GM20000 (cell line): ENCODE measurements at regions not wholly inside any gene's neighbourhood (a gene's known extent, or its start where the extent isn't known, plus 50 kb on each side); places are given as distances from the start of the nearest gene placed in this dataset.

Source experiments
- DNase-seq: peaks from one replicate; pipeline ENCODE4 v3.0.0; 2012; ENCODE audit warnings: low spot score
- TF ChIP-seq, protein P1 (sequence below): IDR thresholded peaks from 2 replicates; pipeline ENCODE4 v1.5.1; 2012; ENCODE audit warnings: mild to moderate bottlenecking, control low read depth; ENCODE audit errors: extremely low read depth, missing control alignments

DNA sequence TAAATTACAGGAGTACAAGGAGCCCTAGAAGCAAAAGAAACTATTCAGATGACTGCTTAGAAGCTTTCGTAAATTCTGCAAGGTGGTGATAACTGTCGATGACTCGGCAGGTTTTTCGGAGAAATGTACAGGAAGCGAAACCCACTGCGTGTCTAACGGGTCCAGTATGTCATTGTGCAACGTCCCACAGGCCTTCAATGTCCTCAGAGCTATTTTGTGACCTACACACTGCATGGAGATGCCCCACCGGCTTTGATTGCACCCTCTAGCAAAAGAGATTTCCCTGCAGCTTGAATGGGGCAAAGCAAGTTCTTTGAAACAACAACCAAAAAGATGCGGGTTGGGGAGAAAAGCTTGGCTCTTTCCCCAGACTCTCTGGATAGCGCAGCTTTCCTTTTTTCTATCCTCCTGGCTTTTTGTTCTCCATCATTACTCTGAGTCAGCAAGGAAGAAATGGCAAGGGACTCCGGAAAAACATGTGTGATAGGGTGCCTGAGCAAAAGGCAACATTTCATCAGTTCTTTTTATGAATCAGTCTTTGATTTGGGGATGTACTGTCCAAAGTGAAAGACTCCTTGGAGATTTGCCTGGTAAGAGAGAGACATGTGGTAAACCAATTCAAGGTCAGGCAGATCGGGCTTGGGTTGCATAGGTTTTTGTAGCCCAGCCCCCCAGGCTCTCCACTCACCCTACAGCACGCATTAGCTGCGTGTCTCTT lies 112.0 kb upstream of the TBL1X start:
- TF ChIP-seq, protein P1, sequence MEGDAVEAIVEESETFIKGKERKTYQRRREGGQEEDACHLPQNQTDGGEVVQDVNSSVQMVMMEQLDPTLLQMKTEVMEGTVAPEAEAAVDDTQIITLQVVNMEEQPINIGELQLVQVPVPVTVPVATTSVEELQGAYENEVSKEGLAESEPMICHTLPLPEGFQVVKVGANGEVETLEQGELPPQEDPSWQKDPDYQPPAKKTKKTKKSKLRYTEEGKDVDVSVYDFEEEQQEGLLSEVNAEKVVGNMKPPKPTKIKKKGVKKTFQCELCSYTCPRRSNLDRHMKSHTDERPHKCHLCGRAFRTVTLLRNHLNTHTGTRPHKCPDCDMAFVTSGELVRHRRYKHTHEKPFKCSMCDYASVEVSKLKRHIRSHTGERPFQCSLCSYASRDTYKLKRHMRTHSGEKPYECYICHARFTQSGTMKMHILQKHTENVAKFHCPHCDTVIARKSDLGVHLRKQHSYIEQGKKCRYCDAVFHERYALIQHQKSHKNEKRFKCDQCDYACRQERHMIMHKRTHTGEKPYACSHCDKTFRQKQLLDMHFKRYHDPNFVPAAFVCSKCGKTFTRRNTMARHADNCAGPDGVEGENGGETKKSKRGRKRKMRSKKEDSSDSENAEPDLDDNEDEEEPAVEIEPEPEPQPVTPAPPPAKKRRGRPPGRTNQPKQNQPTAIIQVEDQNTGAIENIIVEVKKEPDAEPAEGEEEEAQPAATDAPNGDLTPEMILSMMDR = no peak
- DNase-seq = peak; percentile 50

DNA sequence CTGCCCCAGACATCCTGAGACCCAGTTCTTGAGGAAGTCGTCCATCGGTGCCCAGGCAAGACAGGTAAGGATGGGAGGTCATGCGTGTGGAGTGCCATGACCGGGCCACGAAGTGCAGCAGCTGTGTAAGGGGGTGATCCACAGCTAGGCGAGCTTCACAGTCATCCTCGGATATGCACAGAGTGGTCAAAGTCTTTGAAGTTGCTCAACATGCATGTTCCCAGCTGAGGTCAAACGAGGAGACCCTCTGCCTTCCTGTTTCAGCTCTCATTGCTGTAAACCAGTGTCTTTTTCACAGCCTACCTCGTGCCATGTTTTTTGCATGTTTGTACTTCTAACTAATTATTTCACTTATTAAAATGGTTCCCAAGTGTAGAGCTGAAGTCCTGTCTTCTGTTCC lies 109.9 kb upstream of the TBL1X start:
- TF ChIP-seq, protein P1 = no peak
- no peak for DNase-seq

DNA sequence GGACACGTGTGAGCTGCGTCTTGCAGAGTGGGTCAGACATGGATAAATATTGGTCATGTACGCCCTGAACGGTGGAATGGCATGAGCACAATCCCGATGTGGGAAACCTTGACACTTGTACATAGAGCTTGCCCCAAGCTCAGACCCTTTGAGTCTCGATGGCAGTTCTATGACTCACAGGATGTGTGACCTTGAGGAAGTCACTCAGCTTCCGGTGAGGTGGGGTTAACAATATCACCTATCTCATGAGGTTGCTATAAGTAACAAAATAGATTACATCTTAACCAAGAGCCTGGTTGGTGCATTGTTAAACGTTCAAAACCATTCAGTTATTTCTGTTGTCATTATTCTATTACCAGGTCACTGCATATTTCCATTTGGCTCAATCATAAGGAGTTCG lies 109.1 kb upstream of the TBL1X start:
- TF ChIP-seq, protein P1 = no peak
- DNase-seq = no peak

DNA sequence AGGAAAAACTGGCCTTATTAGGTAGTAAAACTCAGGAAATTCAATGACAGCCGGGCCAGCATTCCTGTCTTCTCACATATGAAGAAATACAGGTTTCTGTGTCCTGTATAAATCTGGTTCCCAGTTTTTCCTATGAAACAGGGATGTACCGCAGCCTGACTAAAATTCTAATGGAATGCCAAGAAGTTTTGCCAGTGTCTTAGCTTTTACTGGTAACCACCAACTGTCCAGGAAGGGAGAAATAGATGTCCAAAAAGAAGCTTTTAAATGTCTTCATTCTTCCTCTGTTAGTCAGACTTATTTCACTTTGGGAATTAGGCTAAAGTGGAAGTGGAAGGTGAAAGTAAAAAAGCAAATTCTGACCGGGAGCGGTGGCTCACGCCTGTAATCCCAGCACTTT lies 108.0 kb upstream of the TBL1X start:
- TF ChIP-seq, protein P1 = no peak
- DNase-seq = no peak

DNA sequence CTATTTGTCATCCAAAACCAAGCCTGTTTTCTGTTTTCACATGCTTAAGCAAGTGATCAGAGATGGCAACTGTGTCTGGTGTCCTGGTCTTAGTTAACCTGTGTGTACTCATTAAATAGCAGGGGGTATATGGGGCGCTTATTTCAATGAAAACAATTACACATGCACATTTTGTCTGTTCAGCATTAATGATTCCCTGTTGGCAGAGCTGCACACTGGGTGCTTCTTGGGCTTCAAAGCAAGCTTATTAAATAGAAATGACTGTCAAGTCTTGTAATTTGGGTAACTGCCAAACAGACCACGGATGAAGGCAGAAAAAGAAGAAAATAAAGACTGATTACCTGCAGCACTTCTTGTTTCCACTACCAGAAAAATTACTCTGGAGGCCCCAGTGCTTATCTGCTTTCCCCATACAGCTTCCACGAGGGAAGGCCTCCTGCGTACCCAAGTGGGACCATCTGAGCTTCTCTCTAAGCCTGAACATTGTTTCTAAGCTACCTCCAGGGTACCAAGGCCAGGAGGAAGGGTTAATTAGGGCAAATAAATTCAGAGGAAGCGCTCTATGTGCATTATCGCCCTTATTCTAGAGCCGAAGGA lies 107.2 kb upstream of the TBL1X start:
- TF ChIP-seq, protein P1 = no peak

DNA sequence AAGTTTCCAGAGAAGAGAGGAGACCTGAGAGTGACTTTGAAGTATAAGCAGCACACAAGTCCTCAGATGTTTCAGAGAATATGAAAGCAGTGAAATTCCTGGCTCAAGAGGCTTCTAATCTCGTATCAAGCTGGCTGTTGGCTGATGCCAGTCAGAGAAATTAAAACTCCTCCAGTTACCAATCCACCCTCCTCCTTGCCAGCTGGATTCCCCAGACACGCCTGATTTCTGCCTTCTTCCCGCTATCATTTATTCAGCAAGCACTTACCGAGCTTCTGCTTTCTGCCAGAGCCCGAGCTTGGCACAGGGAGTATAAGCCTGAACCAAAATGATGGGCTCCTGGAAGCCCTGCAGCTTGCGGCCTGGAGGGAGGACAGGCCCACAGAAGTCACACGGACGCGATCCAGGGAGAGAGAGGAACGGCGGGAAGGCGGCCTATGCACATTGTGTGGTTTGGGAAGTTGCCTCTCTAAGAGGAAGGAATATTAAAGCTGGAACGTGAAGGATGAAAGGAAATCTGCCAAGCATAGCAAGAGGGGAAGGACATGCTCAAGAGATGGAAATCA lies 102.4 kb upstream of the TBL1X start:
- DNase-seq = no peak
- TF ChIP-seq, protein P1 = no peak

More for the DNA sequence above, 107.2 kb upstream of the TBL1X start:
- DNase-seq = no peak

DNA sequence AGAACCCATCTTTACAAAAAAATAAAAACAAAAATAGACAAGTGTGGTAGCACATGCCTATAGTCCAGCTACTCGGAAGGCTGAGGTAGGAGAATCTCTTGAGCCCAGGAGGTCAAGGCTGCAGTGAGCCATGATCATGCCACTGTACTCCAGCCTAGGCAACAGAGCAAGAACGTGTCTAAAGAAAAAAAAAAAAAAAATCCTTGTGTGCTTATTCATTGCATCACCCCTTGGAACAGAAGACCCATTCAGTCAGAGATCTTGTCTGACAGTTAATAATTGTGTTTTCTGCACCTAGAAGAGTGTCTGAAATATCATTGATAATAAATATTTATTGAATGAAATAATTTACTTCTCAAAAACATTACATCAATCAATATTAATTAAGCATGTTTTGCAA lies 97.4 kb upstream of the TBL1X start:
- TF ChIP-seq, protein P1 = no peak
- no peak for DNase-seq
